Activated T-cell treated with anti-CD3 and anti-CD28 coated beads, Interleukin-2, amount 50 U/mL, for 72 hours (primary cell): ENCODE measurements at regions not wholly inside any gene's neighbourhood (a gene's known extent, or its start where the extent isn't known, plus 50 kb on each side); places are given as distances from the start of the nearest gene placed in this dataset.
"Not testable (repeated sequence)": the region's sequence is repeated elsewhere in the genome, so short reads cannot be mapped to it uniquely, and the experiment has no call there.

Experiments
- ATAC-seq, 2 donors: fragments of 150-1000 bp; cut with Tn5 transposase; replicated peaks in 1 of 2; 2 replicates each; pipeline ENCODE4 v1.10.0; 2021; ENCODE audit warnings: moderate library complexity in 2 of 2, mild to moderate bottlenecking in 1 of 2
- DNase-seq, 2 donors: peaks; one replicate each; pipeline ENCODE4 v3.0.0; 2021 to 2022; ENCODE audit warnings: mixed read lengths in 1 of 2
- H3K27ac Mint-ChIP-seq: one replicate; pipeline ENCODE4 v1.8.0; 2022; ENCODE audit warnings: mild to moderate bottlenecking, moderate library complexity, mixed read lengths
- H3K27me3 Mint-ChIP-seq: one replicate; pipeline ENCODE4 v1.8.0; 2022; ENCODE audit warnings: low read depth, mixed read lengths
- H3K36me3 Mint-ChIP-seq, 2 donors: one replicate each; pipeline ENCODE4 v1.8.0; 2022; ENCODE audit warnings: mixed read lengths in 2 of 2, mild to moderate bottlenecking in 1 of 2; ENCODE audit not compliant: insufficient read depth in 2 of 2
- H3K4me1 Mint-ChIP-seq: one replicate; pipeline ENCODE4 v1.8.0; 2022; ENCODE audit warnings: low read depth, mixed read lengths
- H3K4me3 Mint-ChIP-seq, 2 donors: one replicate each; pipeline ENCODE4 v1.8.0; 2022; ENCODE audit warnings: mild to moderate bottlenecking in 2 of 2, mixed read lengths in 2 of 2, moderate library complexity in 2 of 2
- H3K9me3 Mint-ChIP-seq, 2 donors: one replicate each; pipeline ENCODE4 v1.8.0; 2022; ENCODE audit warnings: mixed read lengths in 2 of 2

GRCh38 chr12:131207300-131207660 lies 253.6 kb downstream of the ADGRD1 start:
- H3K36me3 Mint-ChIP-seq, H3K27me3 Mint-ChIP-seq, DNase-seq, H3K27ac Mint-ChIP-seq, ATAC-seq, H3K4me3 Mint-ChIP-seq, H3K9me3 Mint-ChIP-seq: not testable (repeated sequence)
- H3K4me1 Mint-ChIP-seq = peaks cover 34% of the 10 kb centered on the region

DNA sequence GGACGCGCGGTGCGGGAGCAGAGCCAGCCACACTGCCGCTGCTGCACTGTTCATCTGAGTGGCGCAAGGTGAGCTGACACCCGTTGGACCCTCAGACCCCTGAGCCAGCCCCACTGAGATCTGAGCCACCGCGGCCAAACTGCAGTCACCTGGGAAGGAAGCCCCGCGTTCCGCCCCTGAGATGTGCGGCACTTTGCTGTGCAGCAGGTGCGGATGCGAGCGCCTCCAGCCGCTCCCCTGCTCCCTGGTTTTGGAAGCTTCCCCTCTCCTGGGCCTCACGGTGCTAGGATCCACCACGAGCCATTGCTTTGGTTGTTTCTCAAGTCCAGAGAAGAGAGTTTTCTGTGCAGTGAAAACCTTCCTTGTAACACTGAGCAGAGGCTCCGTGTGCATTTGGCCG lies 254.1 kb downstream of the ADGRD1 start:
- H3K36me3 Mint-ChIP-seq, H3K27me3 Mint-ChIP-seq, H3K9me3 Mint-ChIP-seq, DNase-seq, ATAC-seq, H3K4me3 Mint-ChIP-seq, H3K27ac Mint-ChIP-seq: not testable (repeated sequence)
- H3K4me1 Mint-ChIP-seq = peaks cover 35% of the 10 kb centered on the region

DNA sequence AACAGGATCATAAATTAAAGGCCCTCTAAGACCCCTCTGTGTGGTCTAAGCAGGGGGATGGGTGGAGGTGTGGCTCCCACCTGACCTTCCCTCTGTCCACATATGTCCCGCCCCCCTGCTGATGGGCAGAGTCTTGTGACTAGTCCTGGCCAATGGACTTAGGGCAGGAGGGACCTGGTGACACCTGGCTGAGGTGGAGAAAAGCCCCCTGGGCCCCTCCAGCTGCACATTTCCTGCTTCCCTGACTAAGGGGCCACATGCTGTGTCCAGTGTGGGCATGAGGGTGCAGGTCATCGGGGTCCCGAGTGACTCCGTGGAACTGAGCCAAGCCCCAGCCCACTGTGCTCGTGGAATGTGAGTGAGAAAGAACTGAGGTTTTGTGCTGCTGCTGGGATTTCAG lies 254.7 kb downstream of the ADGRD1 start:
- H3K36me3 Mint-ChIP-seq = peaks cover 6% of the 10 kb centered on the region in 2 donors
- peaks cover 35% of the 10 kb centered on the region for H3K4me1 Mint-ChIP-seq
- no peak overlapping the region for H3K4me3 Mint-ChIP-seq
- peaks cover 7% of the 10 kb centered on the region for H3K27me3 Mint-ChIP-seq
- no peak overlapping the region for H3K27ac Mint-ChIP-seq
- H3K9me3 Mint-ChIP-seq = peaks cover 4% of the 10 kb centered on the region in 2 donors
- DNase-seq (no peak), ATAC-seq (no peak)

- ATAC-seq = peak; percentile 11 to 25
- peaks cover 4 to 7% of the 10 kb centered on the region in 2 donors for H3K9me3 Mint-ChIP-seq
- no peak for DNase-seq
- H3K36me3 Mint-ChIP-seq = peaks cover 6% of the 10 kb centered on the region in 2 donors
- peaks cover 35% of the 10 kb centered on the region for H3K4me1 Mint-ChIP-seq
- H3K27ac Mint-ChIP-seq = no peak overlapping the region
- H3K27me3 Mint-ChIP-seq = peaks cover 8% of the 10 kb centered on the region
- peak overlapping the region; percentile 15 to 32 for H3K4me3 Mint-ChIP-seq
Measured at GRCh38 chr12:131209082-131210070, 255.7 kb downstream of the ADGRD1 start.

DNA sequence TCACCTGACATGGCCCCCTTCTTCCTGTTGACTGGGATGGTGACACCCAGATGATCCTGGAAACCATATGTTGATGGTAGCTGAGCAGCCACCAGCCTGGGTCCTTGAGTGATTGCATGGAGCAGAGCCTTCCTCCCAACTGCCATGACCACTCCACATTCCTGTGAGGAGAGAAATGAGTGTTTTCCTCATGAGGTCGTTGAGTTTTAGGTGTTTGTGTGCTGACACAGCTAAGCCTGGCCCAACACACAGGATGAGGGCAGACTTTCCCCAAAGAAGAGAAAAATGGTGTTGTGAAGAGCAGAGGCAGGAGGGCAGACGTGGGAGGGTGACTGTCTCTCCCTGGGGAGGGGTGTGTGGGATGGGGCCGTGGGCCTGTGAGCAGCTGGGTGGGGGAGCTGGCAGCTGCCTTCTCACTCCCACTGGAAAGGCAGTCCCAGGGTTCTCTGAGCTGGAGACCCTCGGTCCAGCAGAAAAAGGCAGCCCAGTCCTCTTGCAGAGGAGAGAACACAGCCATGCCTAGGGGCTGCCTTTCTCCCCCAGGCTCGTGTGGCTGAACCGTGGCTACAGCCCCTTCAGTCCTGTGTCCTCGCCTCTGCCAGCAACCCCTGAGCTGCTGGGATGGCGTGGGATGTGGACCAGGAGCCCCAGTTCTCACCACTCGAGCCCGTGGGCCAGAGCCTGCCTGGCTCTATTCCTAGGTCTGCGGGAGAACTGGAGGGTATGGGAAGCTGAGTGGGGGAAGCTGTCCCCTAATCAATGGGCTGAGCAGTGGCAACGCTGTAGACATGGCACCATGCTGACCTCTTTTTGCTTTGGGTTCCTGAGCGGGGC lies 257.0 kb downstream of the ADGRD1 start:
- Mint-ChIP-seq H3K4me3 (peak overlapping the region; percentile 42 to 59), H3K4me1 (peaks cover 35% of the 10 kb centered on the region), H3K27ac (no peak overlapping the region), H3K27me3 (peaks cover 8% of the 10 kb centered on the region), H3K36me3 (peaks cover 6 to 9% of the 10 kb centered on the region in 2 donors), H3K9me3 (peaks cover 4 to 7% of the 10 kb centered on the region in 2 donors)
- DNase-seq (no peak), ATAC-seq (no peak)

DNA sequence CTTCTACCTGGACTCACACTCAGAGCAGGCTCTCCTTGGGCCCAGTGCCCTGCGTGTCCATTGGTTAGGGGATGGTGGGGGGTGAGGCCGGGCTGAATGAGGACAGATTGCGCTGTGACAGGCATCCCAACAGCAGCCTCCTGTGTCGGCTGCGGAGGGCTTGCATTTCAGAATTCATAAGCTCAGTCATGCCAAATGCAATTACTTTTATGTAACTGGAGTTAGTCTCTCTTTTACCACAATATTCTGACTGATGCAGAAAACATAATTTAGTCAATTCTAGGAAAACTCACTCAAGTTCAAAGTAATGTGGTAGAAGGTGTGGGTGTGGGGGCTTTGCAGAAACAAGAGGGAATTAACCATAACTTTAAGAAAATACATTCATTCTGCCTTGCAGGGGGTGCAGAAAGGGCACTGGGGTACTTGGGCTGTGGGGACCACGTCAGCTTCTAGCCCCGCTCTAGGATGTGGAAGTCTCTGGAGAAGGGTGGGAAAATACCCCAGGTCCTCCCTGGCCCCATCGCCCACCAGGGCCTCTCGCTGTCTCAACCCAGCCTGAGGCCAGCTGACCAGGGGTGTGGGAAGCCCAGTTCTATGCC lies 257.7 kb downstream of the ADGRD1 start:
- H3K4me3 Mint-ChIP-seq = peak overlapping the region; percentile 42 to 59
- H3K9me3 Mint-ChIP-seq = peaks cover 4 to 7% of the 10 kb centered on the region in 2 donors
- H3K4me1 Mint-ChIP-seq = peaks cover 35% of the 10 kb centered on the region
- H3K36me3 Mint-ChIP-seq = peaks cover 6 to 9% of the 10 kb centered on the region in 2 donors
- DNase-seq (peak; percentile 18 to 24), ATAC-seq (peak; percentile 71 to 75)
- H3K27ac Mint-ChIP-seq = no peak overlapping the region
- peaks cover 8% of the 10 kb centered on the region for H3K27me3 Mint-ChIP-seq

GRCh38 chr12:131213896-131214442 lies 260.3 kb downstream of the ADGRD1 start:
- H3K27ac Mint-ChIP-seq = no peak overlapping the region

GRCh38 chr12:131214936-131215335 lies 261.2 kb downstream of the ADGRD1 start:
- DNase-seq, ATAC-seq, H3K27ac Mint-ChIP-seq, H3K9me3 Mint-ChIP-seq, H3K4me3 Mint-ChIP-seq, H3K36me3 Mint-ChIP-seq: not testable (repeated sequence)
- Mint-ChIP-seq H3K27me3 (peaks cover 26% of the 10 kb centered on the region), H3K4me1 (peaks cover 21% of the 10 kb centered on the region)

More at GRCh38 chr12:131213896-131214442, 260.3 kb downstream of the ADGRD1 start:
- Mint-ChIP-seq H3K9me3 (peaks cover 4 to 7% of the 10 kb centered on the region in 2 donors), H3K27me3 (peaks cover 26% of the 10 kb centered on the region), H3K4me1 (peaks cover 30% of the 10 kb centered on the region), H3K4me3 (no peak overlapping the region), H3K36me3 (peaks cover 6 to 9% of the 10 kb centered on the region in 2 donors)
- ATAC-seq = no peak
- DNase-seq = no peak

DNA sequence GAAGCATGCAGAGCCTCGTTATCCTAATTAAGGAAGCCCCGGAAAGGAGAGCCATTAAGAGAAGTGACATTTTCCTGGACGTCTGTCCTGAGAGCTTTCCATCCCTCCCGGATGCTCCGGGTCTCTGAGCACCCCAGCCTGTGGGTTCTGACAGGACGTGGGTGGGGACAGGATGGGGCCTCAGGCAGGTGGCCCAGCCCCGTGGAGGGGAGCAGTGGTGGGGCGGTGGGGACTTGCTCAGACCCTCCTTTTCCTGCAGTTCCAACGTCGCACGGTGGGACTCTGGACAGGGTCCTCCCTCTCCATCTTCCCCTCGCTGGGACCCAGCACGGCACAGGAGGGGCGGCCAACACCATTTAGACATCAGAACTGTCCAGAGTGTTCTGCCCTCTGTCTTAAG lies 262.9 kb downstream of the ADGRD1 start:
- not testable (repeated sequence) for DNase-seq, H3K27ac Mint-ChIP-seq, ATAC-seq

DNA sequence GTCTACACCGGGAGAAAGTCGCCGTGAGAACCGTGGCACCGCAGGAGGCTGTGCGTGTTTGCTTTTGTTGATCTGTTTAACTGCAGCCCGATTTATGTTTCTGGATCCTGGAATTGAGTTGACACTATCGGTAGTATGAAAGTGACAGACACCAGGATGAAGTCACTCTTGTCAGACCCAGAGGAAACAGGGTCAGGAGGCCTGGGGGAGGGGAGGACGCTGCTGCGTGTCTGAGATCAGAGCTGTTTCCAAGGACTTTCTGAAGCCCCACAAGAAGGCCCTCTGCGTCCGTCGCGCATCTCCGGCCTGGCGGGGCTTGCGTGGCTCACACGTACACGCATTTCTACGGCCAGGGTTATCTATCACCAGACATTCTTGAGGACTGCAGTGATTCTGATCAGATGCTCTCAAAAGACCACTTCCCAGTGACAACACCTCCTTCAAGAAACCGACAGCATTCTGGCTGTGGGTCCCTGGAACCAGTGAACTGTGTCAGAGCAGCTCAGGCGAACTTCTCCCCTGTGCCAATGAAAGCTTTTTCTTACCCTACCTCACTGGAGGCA lies 263.4 kb downstream of the ADGRD1 start:
- Mint-ChIP-seq H3K36me3 (peaks cover 6 to 9% of the 10 kb centered on the region in 2 donors), H3K4me1 (peaks cover 7% of the 10 kb centered on the region), H3K27ac (no peak overlapping the region), H3K27me3 (peaks cover 27% of the 10 kb centered on the region), H3K9me3 (peaks cover 4 to 7% of the 10 kb centered on the region in 2 donors), H3K4me3 (peak overlapping the region in 1 of 2 donors; percentile 43)
- no peak for DNase-seq
- ATAC-seq = peak; percentile 15 to 25

More for the DNA sequence above, 262.9 kb downstream of the ADGRD1 start:
- not testable (repeated sequence) for H3K4me1 Mint-ChIP-seq, H3K36me3 Mint-ChIP-seq, H3K4me3 Mint-ChIP-seq, H3K9me3 Mint-ChIP-seq
- H3K27me3 Mint-ChIP-seq = peaks cover 26% of the 10 kb centered on the region

DNA sequence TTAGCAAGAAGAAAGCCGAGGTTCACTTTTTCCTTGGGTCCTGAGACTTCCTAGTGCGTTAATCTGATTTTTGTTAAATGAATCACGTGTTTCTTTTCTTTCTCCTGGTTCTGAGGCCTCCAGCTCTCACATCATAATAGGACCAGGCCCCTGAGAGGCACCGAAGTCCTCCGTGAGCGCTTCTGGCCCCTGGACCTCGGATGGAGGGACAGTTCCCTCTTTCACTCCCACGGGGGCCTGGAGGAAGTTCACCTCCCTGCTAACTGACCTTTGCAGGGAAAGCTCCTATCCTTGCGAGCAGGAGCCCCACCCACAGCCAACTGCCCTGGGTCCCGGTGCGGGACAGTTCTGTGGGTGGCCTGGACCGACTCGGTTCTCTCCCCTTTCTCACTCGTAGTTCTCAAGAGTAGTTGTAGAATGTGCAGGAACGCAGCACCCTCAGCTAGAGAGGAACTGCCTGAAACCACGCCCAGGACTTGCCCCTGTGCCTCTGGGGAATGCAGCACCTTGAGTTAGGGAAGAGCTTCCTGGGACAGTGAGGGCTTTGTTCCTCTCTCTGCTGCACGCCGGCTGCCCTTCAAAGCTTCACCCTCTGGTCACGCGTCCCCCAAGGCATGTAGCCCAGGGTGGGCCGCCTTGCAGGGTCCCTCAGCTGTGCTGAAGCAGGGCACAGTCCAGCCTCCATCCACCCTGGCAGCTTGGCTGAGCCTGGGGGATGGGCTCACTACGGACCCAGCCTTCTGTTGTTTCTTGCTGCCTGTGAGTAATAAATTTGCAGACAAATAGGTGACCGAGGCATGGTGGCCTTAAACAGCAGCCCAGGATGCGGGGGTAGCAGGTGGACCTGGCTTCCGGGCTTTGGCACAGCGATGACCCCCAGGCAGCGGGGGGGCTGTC lies 264.6 kb downstream of the ADGRD1 start:
- Mint-ChIP-seq H3K27ac (no peak overlapping the region), H3K9me3 (peaks cover 0 to 2% of the 10 kb centered on the region in 2 donors), H3K4me1 (peaks cover 10% of the 10 kb centered on the region), H3K4me3 (no peak overlapping the region), H3K36me3 (peaks cover under 1 to 3% of the 10 kb centered on the region in 2 donors), H3K27me3 (peaks cover 28% of the 10 kb centered on the region)
- ATAC-seq (no peak), DNase-seq (no peak)
